HG03521 (cell line): ENCODE measurements at regions not wholly inside any gene's neighbourhood (a gene's known extent, or its start where the extent isn't known, plus 50 kb on each side); places are given as distances from the start of the nearest gene placed in this dataset.

Experiments used
- ATAC-seq: cut with Tn5 transposase; IDR thresholded peaks from one replicate; pipeline ENCODE4 v1.9.1; 2021; ENCODE audit warnings: mild to moderate bottlenecking, moderate library complexity; ENCODE audit not compliant: unreplicated experiment

GRCh38 chr2:52882974-52883373 is 884.6 kb upstream of the CHAC2 start:
- no peak for ATAC-seq

GRCh38 chr2:52881606-52882005 is 886.0 kb upstream of the CHAC2 start:
- no peak for ATAC-seq

- ATAC-seq = no peak
Measured at GRCh38 chr2:52880872-52881271, 886.7 kb upstream of the CHAC2 start.

- ATAC-seq = no peak
Measured at GRCh38 chr2:52879561-52879960, 888.0 kb upstream of the CHAC2 start.

GRCh38 chr2:52877703-52878102 is 889.9 kb upstream of the CHAC2 start:
- ATAC-seq = no peak

GRCh38 chr2:52874466-52875106 is 893.0 kb upstream of the CHAC2 start:
- ATAC-seq = no peak

GRCh38 chr2:52862801-52863200 is 904.8 kb upstream of the CHAC2 start:
- no peak for ATAC-seq

GRCh38 chr2:52861596-52861995 is 906.0 kb upstream of the CHAC2 start:
- no peak for ATAC-seq

GRCh38 chr2:52859065-52859464 is 908.5 kb upstream of the CHAC2 start:
- no peak for ATAC-seq

- no peak for ATAC-seq
Measured at GRCh38 chr2:52857722-52858121, 909.9 kb upstream of the CHAC2 start.

GRCh38 chr2:52852006-52852405 is 915.6 kb upstream of the CHAC2 start:
- no peak for ATAC-seq

- ATAC-seq = no peak
Measured at GRCh38 chr2:52844701-52845423, 922.7 kb upstream of the CHAC2 start.

- ATAC-seq = no peak
Measured at GRCh38 chr2:52835909-52836308, 931.7 kb upstream of the CHAC2 start.

- ATAC-seq = no peak
Measured at GRCh38 chr2:52831216-52831615, 936.4 kb upstream of the CHAC2 start.

GRCh38 chr2:52828112-52828511 is 939.5 kb upstream of the CHAC2 start:
- ATAC-seq = no peak

- ATAC-seq = no peak
Measured at GRCh38 chr2:52821631-52822030, 946.0 kb upstream of the CHAC2 start.

- no peak for ATAC-seq
Measured at GRCh38 chr2:52818958-52819357, 948.6 kb upstream of the CHAC2 start.

- no peak for ATAC-seq
Measured at GRCh38 chr2:52810460-52810859, 957.1 kb upstream of the CHAC2 start.

- no peak for ATAC-seq
Measured at GRCh38 chr2:52805901-52806410, 961.6 kb upstream of the CHAC2 start.

- ATAC-seq = no peak
Measured at GRCh38 chr2:52794581-52794980, 973.0 kb upstream of the CHAC2 start.

- ATAC-seq = no peak
Measured at GRCh38 chr2:52779446-52779845, 988.2 kb upstream of the CHAC2 start.

GRCh38 chr2:52776571-52776970 is 991.0 kb upstream of the CHAC2 start:
- ATAC-seq = no peak
